Thoracic aorta (tissue), 2 donors: ENCODE measurements at regions not wholly inside any gene's neighbourhood (a gene's known extent, or its start where the extent isn't known, plus 50 kb on each side); places are given as distances from the start of the nearest gene placed in this dataset.

Experiments
- ATAC-seq: fragments of 150-250 bp; one replicate; pipeline ENCODE4 v1.8.0; 2017; ENCODE audit warnings: low read depth; ENCODE audit not compliant: insufficient number of reproducible peaks, low FRiP score
- DNase-seq: peaks from one replicate; pipeline ENCODE4 v3.0.0-alpha.2; 2020; ENCODE audit warnings: low spot score
- H3K27ac ChIP-seq, 2 donors: fragments of 200-600 bp; sonication (generic); 1 replicate in 1 of 2; 2 replicates in 1 of 2; pipeline ENCODE4 v1.5.1; 2016; ENCODE audit warnings: mild to moderate bottlenecking in 2 of 2, moderate library complexity in 2 of 2
- H3K27me3 ChIP-seq: fragments of 200-600 bp; sonication (generic); replicated peaks from 2 replicates; pipeline ENCODE4 v1.6.0; 2016; ENCODE audit warnings: mild to moderate bottlenecking; ENCODE audit not compliant: insufficient read depth
- H3K36me3 ChIP-seq: fragments of 200-600 bp; sonication (generic); one replicate; pipeline ENCODE4 v1.5.1; 2016
- H3K4me1 ChIP-seq, 2 donors: fragments of 200-600 bp; sonication (generic); 1 replicate in 1 of 2; 2 replicates in 1 of 2; pipeline versions ENCODE4 v1.5.1 to v1.6.0; 2016; ENCODE audit warnings: low read depth in 2 of 2, mild to moderate bottlenecking in 1 of 2; ENCODE audit not compliant: control insufficient read depth in 1 of 2
- H3K4me3 ChIP-seq: fragments of 200-600 bp; sonication (generic); 2 replicates; pipeline ENCODE4 v1.5.1; 2016; ENCODE audit warnings: mild to moderate bottlenecking
- H3K9me3 ChIP-seq: fragments of 200-600 bp; sonication (generic); 2 replicates; pipeline ENCODE4 v1.5.1; 2016
- TF ChIP-seq, protein P1 (sequence below): fragments of 200-600 bp; sonication (generic); IDR thresholded peaks from one replicate; pipeline ENCODE4 v1.5.1; 2019; ENCODE audit warnings: antibody characterized with exemption

DNA sequence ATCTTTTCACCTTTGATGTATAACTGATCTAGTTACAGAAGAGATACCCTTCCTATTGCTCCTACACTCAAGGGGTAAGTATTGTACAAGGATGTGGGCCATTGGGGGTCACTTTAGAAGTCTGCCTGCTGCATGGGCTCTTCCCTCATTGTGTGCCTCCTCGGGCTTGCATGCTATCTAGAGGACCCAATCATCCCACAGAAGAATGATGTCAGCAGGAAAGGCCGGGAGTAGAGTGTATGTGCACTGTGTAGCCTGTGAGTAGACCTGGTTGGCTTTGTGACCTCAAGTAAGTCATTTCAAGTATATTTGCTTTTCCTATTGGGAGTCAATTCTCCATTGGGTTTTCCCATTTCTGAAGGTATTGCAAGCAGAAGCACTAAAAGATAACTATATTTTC lies 129.5 kb upstream of the TRIB2 start:
- H3K4me1 ChIP-seq = no peaks in the 10 kb centered on the region
- H3K27ac ChIP-seq = no peak overlapping the region
- no peak overlapping the region for H3K4me3 ChIP-seq
- TF ChIP-seq, protein P1, sequence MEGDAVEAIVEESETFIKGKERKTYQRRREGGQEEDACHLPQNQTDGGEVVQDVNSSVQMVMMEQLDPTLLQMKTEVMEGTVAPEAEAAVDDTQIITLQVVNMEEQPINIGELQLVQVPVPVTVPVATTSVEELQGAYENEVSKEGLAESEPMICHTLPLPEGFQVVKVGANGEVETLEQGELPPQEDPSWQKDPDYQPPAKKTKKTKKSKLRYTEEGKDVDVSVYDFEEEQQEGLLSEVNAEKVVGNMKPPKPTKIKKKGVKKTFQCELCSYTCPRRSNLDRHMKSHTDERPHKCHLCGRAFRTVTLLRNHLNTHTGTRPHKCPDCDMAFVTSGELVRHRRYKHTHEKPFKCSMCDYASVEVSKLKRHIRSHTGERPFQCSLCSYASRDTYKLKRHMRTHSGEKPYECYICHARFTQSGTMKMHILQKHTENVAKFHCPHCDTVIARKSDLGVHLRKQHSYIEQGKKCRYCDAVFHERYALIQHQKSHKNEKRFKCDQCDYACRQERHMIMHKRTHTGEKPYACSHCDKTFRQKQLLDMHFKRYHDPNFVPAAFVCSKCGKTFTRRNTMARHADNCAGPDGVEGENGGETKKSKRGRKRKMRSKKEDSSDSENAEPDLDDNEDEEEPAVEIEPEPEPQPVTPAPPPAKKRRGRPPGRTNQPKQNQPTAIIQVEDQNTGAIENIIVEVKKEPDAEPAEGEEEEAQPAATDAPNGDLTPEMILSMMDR = no peak
- no peaks in the 10 kb centered on the region for H3K9me3 ChIP-seq
- no peak for ATAC-seq
- DNase-seq = no peak
- no peaks in the 10 kb centered on the region for H3K27me3 ChIP-seq
- H3K36me3 ChIP-seq = no peaks in the 10 kb centered on the region

DNA sequence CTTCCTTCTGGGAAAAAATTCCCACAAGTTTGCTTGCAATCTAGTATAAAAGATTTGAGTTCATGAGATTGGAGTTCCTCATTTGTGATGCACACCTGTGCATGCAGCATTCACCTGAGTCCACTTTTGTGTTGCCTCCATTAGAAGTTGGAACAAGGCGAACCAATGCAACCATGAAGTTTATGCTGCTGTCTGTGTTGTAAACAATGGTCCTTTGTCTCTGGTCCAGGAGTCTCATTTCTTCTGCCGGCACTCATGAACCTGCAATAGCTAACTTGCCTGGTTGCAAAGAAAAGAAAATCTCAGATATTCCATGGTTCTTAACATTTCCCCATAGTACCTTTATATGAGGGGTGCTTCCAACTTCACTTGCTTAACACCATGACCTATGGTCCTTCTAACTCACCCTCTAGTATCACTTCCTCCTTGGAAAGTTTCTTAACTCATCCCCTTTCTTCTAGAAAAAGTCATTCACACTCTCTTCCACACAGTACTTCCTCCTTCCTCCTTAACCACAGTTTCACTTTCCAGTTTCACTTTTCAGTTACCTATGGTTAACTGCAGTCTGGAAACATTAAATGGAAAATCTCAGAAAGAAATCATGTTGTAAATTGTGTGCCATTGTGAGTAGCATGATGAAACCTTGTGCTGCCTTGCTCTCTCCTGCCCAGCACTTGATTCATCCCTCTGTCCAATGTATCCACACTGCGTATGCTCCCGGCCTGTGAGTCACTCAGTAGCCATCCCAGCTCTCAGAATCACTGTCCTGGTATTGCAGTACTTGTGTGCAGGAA lies 128.8 kb upstream of the TRIB2 start:
- no peaks in the 10 kb centered on the region for H3K9me3 ChIP-seq
- H3K36me3 ChIP-seq = no peaks in the 10 kb centered on the region
- ATAC-seq (no peak), DNase-seq (no peak)
- H3K4me1 ChIP-seq = no peaks in the 10 kb centered on the region
- H3K27me3 ChIP-seq = no peaks in the 10 kb centered on the region
- TF ChIP-seq, protein P1 = no peak
- H3K27ac ChIP-seq = no peak overlapping the region
- no peak overlapping the region for H3K4me3 ChIP-seq

DNA sequence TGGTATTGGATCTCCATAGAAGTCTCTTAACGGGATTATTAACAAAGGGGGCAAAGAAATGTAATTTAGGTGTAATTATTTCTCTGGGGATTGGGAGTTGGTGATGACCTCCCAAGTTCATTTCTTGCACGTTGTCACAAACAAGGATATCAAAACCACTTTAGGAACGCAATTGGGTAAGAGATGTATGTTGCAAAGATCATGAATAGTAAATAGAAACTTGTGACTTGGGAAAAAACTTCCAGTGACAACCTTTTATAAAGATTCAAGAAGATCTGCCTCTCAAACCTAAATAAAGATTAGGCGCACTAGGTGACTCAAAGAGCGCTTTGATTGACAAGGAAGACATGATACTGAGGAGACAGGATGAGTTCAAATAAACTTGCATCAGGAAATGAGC lies 127.8 kb upstream of the TRIB2 start:
- Histone ChIP-seq H3K27ac (no peak overlapping the region), H3K27me3 (no peaks in the 10 kb centered on the region), H3K4me3 (no peak overlapping the region), H3K4me1 (no peaks in the 10 kb centered on the region), H3K36me3 (no peaks in the 10 kb centered on the region), H3K9me3 (no peaks in the 10 kb centered on the region)
- DNase-seq (no peak), ATAC-seq (no peak)
- TF ChIP-seq, protein P1 = no peak

DNA sequence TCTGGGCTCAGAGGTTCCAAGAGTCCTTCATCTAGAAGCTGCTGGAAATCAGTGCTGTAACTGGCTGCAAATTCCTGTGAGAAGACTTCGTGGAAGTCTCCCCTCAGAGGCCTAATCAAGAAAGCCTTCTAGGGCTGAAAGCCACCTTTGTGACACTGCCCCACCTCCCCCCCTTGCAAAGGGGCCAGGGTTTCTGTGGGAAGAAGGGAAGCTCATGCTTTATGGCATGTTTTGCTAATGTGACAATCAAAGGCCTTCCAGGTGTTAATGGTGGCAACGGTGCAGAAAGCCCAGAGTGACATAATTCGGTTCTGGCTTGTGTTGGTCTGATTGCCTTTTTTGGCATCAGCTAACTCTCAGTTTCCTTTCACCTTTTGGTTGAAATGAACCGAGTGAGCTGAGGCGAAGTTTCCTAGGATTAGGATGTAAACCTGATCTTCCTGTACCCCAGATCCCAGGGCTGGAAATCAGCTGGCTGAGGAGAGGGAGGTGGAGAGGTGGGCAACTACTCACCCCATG lies 126.9 kb upstream of the TRIB2 start:
- Histone ChIP-seq H3K4me1 (no peaks in the 10 kb centered on the region), H3K9me3 (no peaks in the 10 kb centered on the region), H3K27me3 (no peaks in the 10 kb centered on the region), H3K36me3 (no peaks in the 10 kb centered on the region), H3K27ac (no peak overlapping the region), H3K4me3 (no peak overlapping the region)
- ATAC-seq (no peak), DNase-seq (no peak)
- TF ChIP-seq, protein P1 = no peak

DNA sequence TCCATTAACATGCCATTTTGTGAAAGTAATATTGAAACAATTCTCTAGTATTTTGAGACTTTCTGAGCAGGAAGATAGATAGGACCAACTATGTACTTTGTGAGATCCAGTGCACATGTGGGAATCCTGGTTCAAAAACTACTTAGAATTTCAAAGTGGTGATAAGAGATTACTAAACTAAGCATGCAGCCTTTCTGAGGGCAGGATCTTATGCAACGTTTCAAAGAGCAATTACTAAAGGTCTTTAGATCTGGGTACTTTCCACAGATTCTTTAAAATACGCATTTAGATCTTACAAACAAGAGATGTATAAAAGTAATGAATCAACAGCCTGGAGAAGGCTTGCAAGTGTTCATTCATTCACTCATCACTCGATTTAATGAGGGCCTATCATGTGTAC lies 124.4 kb upstream of the TRIB2 start:
- no peak overlapping the region for H3K4me3 ChIP-seq
- H3K4me1 ChIP-seq = peaks cover under 1 to 7% of the 10 kb centered on the region in 2 donors
- ATAC-seq = no peak
- DNase-seq = no peak
- no peaks in the 10 kb centered on the region for H3K36me3 ChIP-seq
- no peaks in the 10 kb centered on the region for H3K27me3 ChIP-seq
- H3K27ac ChIP-seq = no peak overlapping the region
- TF ChIP-seq, protein P1 = no peak
- no peaks in the 10 kb centered on the region for H3K9me3 ChIP-seq
